Kidney (tissue), 13 donors: ENCODE measurements at regions not wholly inside any gene's neighbourhood (a gene's known extent, or its start where the extent isn't known, plus 50 kb on each side); places are given as distances from the start of the nearest gene placed in this dataset.

ENCODE experiments used
- DNase-seq, 5 donors: peaks; one replicate each; pipeline ENCODE4 v3.0.0-alpha.2; 2013 to 2020
- FAIRE-seq: peaks from 2 replicates; lab custom pipeline; 2012; peaks lifted over from hg19 to GRCh38; lab: Jason Lieb, UNC
- H3K27ac ChIP-seq, 2 donors: one replicate each; pipeline ENCODE4 v1.7.0; 2013; ENCODE audit warnings: low read depth in 2 of 2, low read length in 2 of 2, inconsistent platforms in 1 of 2
- H3K27me3 ChIP-seq: one replicate; pipeline ENCODE4 v1.7.1; 2013; ENCODE audit warnings: low read length, inconsistent platforms; ENCODE audit not compliant: control insufficient read depth, insufficient read depth
- H3K36me3 ChIP-seq, 3 donors: one replicate each; pipeline versions ENCODE4 v1.7.0 to v1.7.1; 2013; ENCODE audit warnings: low read length in 3 of 3, control low read depth in 1 of 3, inconsistent platforms in 1 of 3; ENCODE audit not compliant: insufficient read depth in 3 of 3, control insufficient read depth in 2 of 3
- H3K4me1 ChIP-seq, 3 donors: one replicate each; pipeline versions ENCODE4 v1.7.0 to v1.7.1; 2013; ENCODE audit warnings: low read length in 3 of 3, inconsistent platforms in 1 of 3, low read depth in 1 of 3; ENCODE audit not compliant: control insufficient read depth in 2 of 3, insufficient read depth in 2 of 3
- H3K4me3 ChIP-seq, 3 donors: one replicate each; pipeline versions ENCODE4 v1.7.0 to v1.8.1; 2013; ENCODE audit warnings: low read length in 3 of 3, control low read depth in 1 of 3, inconsistent platforms in 1 of 3
- H3K9ac ChIP-seq, 3 donors: one replicate each; pipeline versions ENCODE4 v1.7.0 to v1.7.1; 2013; ENCODE audit warnings: low read length in 3 of 3, control low read depth in 1 of 3, inconsistent platforms in 1 of 3
- H3K9me3 ChIP-seq, 3 donors: one replicate each; pipeline versions ENCODE4 v1.7.0 to v1.7.1; 2013; ENCODE audit warnings: low read length in 3 of 3, control low read depth in 1 of 3, inconsistent platforms in 1 of 3; ENCODE audit not compliant: control insufficient read depth in 2 of 3, insufficient read depth in 1 of 3
- CTCF ChIP-seq: IDR thresholded peaks from 3 replicates; pipeline ENCODE4 v1.5.1; 2012; ENCODE audit warnings: mild to moderate bottlenecking, moderate library complexity, borderline replicate concordance; ENCODE audit not compliant: insufficient read depth; ENCODE audit errors: extremely low read depth
- intact Hi-C: fragments of 100-400 bp; cut with DNase I; formaldehyde crosslinking; loops from one replicate; pipeline ENCODE4 v1.11.1; 2022
- donor health status: control.
- donor health status: control.
- donor health status: control.
- donor health status: control.
- donor health status: control.
- donor health status: DM: yes; HTN: yes; CAD: no.
- donor health status: Normal renal cell carcinoma (clear cell type).

DNA sequence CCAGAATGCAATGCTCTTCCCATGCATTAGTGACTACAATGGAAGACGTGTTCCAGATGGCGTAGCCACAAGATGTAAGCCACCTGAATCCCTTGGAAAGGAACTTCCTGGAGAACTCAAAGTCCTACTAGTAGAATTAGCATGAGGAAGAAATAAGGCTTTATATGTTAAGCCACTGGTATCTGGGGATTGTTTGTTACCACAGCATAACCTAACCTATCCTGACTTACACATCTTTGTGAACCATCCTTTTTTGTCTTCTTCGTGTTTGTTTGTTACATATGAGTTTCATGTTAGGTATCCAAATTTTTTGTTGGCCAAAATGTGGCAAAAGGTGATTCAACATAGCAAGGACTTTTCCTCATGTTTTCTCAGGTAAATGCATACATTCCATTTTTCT is 188.9 kb downstream of the C1D start:
- no peak for TF ChIP-seq CTCF
- intact Hi-C loops = no loop called here
- H3K27ac ChIP-seq = no peak overlapping the region
- no peaks in the 10 kb centered on the region for H3K36me3 ChIP-seq
- no peaks in the 10 kb centered on the region for H3K9me3 ChIP-seq
- H3K9ac ChIP-seq = no peak overlapping the region
- no peak overlapping the region for H3K4me3 ChIP-seq
- DNase-seq (no peak), FAIRE-seq (no peak)
- H3K27me3 ChIP-seq = no peaks in the 10 kb centered on the region
- peaks cover 0 to 8% (median 0%) of the 10 kb centered on the region in 3 donors for H3K4me1 ChIP-seq

DNA sequence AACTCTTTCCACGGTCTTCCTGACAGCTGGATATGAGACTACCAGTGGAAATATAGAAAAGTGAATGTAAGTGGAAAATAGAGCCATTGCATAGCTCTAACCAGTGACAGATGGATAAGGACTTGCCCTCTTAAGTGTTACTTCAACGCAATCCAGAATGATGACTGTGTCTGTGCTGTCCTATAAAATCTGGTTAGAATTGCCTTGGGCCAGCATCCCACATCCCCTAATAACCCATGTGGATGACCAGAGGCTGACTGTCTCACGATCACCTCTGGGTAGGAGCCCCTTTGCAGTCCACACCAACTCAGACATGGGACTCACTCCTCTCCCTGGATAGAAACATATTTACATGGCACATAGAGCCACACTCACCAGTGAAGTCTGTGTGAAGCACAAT is 186.6 kb downstream of the C1D start:
- FAIRE-seq = no peak
- no peak for TF ChIP-seq CTCF
- no peak for DNase-seq
- H3K4me3 ChIP-seq = no peak overlapping the region
- no peak overlapping the region for H3K9ac ChIP-seq
- peaks cover 0 to 8% (median 3%) of the 10 kb centered on the region in 3 donors for H3K4me1 ChIP-seq
- no peak overlapping the region for H3K27ac ChIP-seq
- no peaks in the 10 kb centered on the region for H3K27me3 ChIP-seq
- no peaks in the 10 kb centered on the region for H3K36me3 ChIP-seq
- intact Hi-C loops = no loop called here
- no peaks in the 10 kb centered on the region for H3K9me3 ChIP-seq

- intact Hi-C loops = no loop called here
- TF ChIP-seq CTCF = no peak
- no peak overlapping the region for H3K9ac ChIP-seq
- no peaks in the 10 kb centered on the region for H3K9me3 ChIP-seq
- H3K36me3 ChIP-seq = no peaks in the 10 kb centered on the region
- DNase-seq (peak in 1 of 5 donors; percentile 80), FAIRE-seq (no peak)
- H3K27ac ChIP-seq = no peak overlapping the region
- no peak overlapping the region for H3K4me3 ChIP-seq
- H3K27me3 ChIP-seq = no peaks in the 10 kb centered on the region
- peaks cover 0 to 4% (median 3%) of the 10 kb centered on the region in 3 donors for H3K4me1 ChIP-seq
Observed at GRCh38 chr2:67877301-67877700, 185.5 kb downstream of the C1D start.

GRCh38 chr2:67878743-67879142 is 184.1 kb downstream of the C1D start:
- FAIRE-seq = no peak
- Histone ChIP-seq H3K4me3 (no peak overlapping the region), H3K36me3 (no peaks in the 10 kb centered on the region), H3K9me3 (no peaks in the 10 kb centered on the region), H3K9ac (no peak overlapping the region), H3K27ac (no peak overlapping the region), H3K4me1 (peaks cover 3 to 6% (median 4%) of the 10 kb centered on the region in 3 donors), H3K27me3 (no peaks in the 10 kb centered on the region)
- TF ChIP-seq CTCF = no peak
- intact Hi-C loops = no loop called here
- DNase-seq = no peak
